Astrocyte of the hippocampus (primary cell): ENCODE measurements at regions not wholly inside any gene's neighbourhood (a gene's known extent, or its start where the extent isn't known, plus 50 kb on each side); places are given as distances from the start of the nearest gene placed in this dataset.
A peak's percentile ranks its signal among the peaks of the same experiment; 100 is the strongest.

Experiments used
- DNase-seq: peaks from one replicate; pipeline ENCODE4 v3.0.0; 2011; ENCODE audit warnings: low read depth, low spot score

- DNase-seq: peak; percentile 63
Observed at GRCh38 chr11:42175203-42175602, 715.8 kb upstream of the LRRC4C start.

GRCh38 chr11:42179216-42179615 lies 719.8 kb upstream of the LRRC4C start:
- DNase-seq: no peak

GRCh38 chr11:42195289-42196013 lies 736.0 kb upstream of the LRRC4C start:
- DNase-seq: no peak

- no peak for DNase-seq
Observed at GRCh38 chr11:42200311-42200710, 740.9 kb upstream of the LRRC4C start.

GRCh38 chr11:42201603-42202148 lies 742.2 kb upstream of the LRRC4C start:
- DNase-seq: no peak

GRCh38 chr11:42205518-42205917 lies 746.1 kb upstream of the LRRC4C start:
- DNase-seq: no peak

GRCh38 chr11:42225664-42226063 lies 766.2 kb upstream of the LRRC4C start:
- DNase-seq: no peak

- DNase-seq: no peak
Observed at GRCh38 chr11:42232673-42233072, 773.2 kb upstream of the LRRC4C start.

GRCh38 chr11:42234451-42234951 lies 775.0 kb upstream of the LRRC4C start:
- peak; percentile 58 for DNase-seq

- peak; percentile 58 for DNase-seq
Observed at GRCh38 chr11:42237701-42238235, 778.3 kb upstream of the LRRC4C start.

GRCh38 chr11:42239188-42239587 lies 779.7 kb upstream of the LRRC4C start:
- peak; percentile 62 for DNase-seq

GRCh38 chr11:42243385-42243784 lies 783.9 kb upstream of the LRRC4C start:
- DNase-seq: no peak

GRCh38 chr11:42244376-42244775 lies 784.9 kb upstream of the LRRC4C start:
- DNase-seq: no peak

- DNase-seq: peak; percentile 28
Observed at GRCh38 chr11:42249401-42249800, 789.9 kb upstream of the LRRC4C start.

GRCh38 chr11:42249956-42250355 lies 790.5 kb upstream of the LRRC4C start:
- DNase-seq: peak; percentile 14

GRCh38 chr11:42251984-42252383 lies 792.5 kb upstream of the LRRC4C start:
- no peak for DNase-seq

GRCh38 chr11:42253156-42253555 lies 793.7 kb upstream of the LRRC4C start:
- no peak for DNase-seq

- DNase-seq: peak; percentile 16
Observed at GRCh38 chr11:42255906-42256305, 796.5 kb upstream of the LRRC4C start.

GRCh38 chr11:42257534-42257933 lies 798.1 kb upstream of the LRRC4C start:
- no peak for DNase-seq

- no peak for DNase-seq
Observed at GRCh38 chr11:42265072-42265471, 805.6 kb upstream of the LRRC4C start.

- no peak for DNase-seq
Observed at GRCh38 chr11:42271306-42271705, 811.9 kb upstream of the LRRC4C start.

- no peak for DNase-seq
Observed at GRCh38 chr11:42273977-42274376, 814.5 kb upstream of the LRRC4C start.

GRCh38 chr11:42296910-42297309 lies 837.5 kb upstream of the LRRC4C start:
- no peak for DNase-seq
